GM12878 (cell line): ENCODE measurements at regions not wholly inside any gene's neighbourhood (a gene's known extent, or its start where the extent isn't known, plus 50 kb on each side); places are given as distances from the start of the nearest gene placed in this dataset.

ENCODE experiments used
- KAT2A ChIP-seq: conservative IDR thresholded peaks from 2 replicates; pipeline ENCODE4 v1.6.1; 2011; ENCODE audit warnings: low read depth, low read length; ENCODE audit not compliant: control insufficient read depth
- MEF2B ChIP-seq: fragments of 450-650 bp; IDR thresholded peaks from 2 replicates; pipeline ENCODE4 v1.6.1; 2018; ENCODE audit warnings: mild to moderate bottlenecking, moderate library complexity; ENCODE audit not compliant: partially characterized antibody, poor library complexity, severe bottlenecking
- PML ChIP-seq: IDR thresholded peaks from 2 replicates; pipeline ENCODE4 v1.6.1; 2012; ENCODE audit warnings: low read length, inconsistent platforms
- RB1 ChIP-seq: fragments of 450-650 bp; formaldehyde crosslinking; IDR thresholded peaks from 2 replicates; pipeline ENCODE4 v1.6.1; 2017; ENCODE audit warnings: mild to moderate bottlenecking, borderline replicate concordance
- REST ChIP-seq: IDR thresholded peaks from 2 replicates; pipeline ENCODE4 v1.6.1; 2012; ENCODE audit warnings: mild to moderate bottlenecking, low read depth, low read length
- STAT1 ChIP-seq: fragments of 450-650 bp; conservative IDR thresholded peaks from 2 replicates; pipeline ENCODE4 v1.6.1; 2014; ENCODE audit warnings: antibody characterized with exemption, mild to moderate bottlenecking
- TF ChIP-seq, protein P1 (sequence below), 3 experiments: IDR thresholded peaks in 2 of 3; conservative IDR thresholded peaks in 1 of 3; 2 replicates each; pipeline ENCODE4 v1.5.1; 2011; ENCODE audit warnings: low read depth in 3 of 3, low read length in 3 of 3, mild to moderate bottlenecking in 3 of 3, control low read depth in 2 of 3, moderate library complexity in 2 of 3, inconsistent platforms in 1 of 3, mixed read lengths in 1 of 3; ENCODE audit not compliant: control insufficient read depth in 2 of 3, insufficient read depth in 1 of 3; ENCODE audit errors: extremely low read depth in 1 of 3
- TF ChIP-seq, protein P2 (sequence below): IDR thresholded peaks from 2 replicates; pipeline ENCODE4 v1.6.1; 2012; ENCODE audit warnings: low read depth, low read length, improper control_type of control experiment

DNA sequence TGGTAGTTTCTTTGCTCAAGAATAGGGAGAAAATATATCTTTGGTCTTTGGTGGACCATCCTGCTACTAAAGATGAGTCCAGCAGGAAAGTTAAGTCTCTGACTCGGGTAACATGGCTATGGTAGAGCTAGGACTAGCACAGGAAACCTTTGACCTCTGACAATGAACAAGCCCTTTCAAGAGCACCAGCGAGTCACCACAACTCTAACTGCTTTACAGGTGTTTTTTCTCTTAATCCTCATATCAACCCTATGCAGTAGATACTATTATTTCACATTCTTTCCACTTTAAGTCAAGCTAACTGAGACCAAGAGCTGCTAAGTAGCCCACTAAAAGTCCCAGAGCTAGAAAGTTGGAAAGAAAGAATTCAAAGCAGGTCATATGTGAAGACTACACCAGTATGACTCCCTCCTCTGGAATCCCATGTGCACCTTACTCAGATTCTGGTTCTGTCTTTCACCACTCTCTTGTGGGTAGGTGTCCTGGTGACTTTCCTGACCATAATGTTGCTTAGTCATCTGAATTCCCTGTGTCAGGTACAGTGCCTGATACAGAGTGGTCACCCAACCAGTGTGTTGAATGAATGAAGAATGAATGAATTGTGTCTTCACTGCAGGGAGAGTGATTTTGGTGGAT, 53.8 kb upstream of the ME3 start (continued):
- TF ChIP-seq REST (no peak), RB1 (no peak), MEF2B (no peak), STAT1 (no peak), KAT2A (no peak), PML (no peak)
- TF ChIP-seq, protein P1, sequence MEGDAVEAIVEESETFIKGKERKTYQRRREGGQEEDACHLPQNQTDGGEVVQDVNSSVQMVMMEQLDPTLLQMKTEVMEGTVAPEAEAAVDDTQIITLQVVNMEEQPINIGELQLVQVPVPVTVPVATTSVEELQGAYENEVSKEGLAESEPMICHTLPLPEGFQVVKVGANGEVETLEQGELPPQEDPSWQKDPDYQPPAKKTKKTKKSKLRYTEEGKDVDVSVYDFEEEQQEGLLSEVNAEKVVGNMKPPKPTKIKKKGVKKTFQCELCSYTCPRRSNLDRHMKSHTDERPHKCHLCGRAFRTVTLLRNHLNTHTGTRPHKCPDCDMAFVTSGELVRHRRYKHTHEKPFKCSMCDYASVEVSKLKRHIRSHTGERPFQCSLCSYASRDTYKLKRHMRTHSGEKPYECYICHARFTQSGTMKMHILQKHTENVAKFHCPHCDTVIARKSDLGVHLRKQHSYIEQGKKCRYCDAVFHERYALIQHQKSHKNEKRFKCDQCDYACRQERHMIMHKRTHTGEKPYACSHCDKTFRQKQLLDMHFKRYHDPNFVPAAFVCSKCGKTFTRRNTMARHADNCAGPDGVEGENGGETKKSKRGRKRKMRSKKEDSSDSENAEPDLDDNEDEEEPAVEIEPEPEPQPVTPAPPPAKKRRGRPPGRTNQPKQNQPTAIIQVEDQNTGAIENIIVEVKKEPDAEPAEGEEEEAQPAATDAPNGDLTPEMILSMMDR (IDR thresholded peaks at IDR 0.05 in 2 of 3, conservative IDR thresholded peaks at IDR 0.05 in 1 of 3; ENCODE audit: control insufficient read depth in 2 of 3, extremely low read depth in 1 of 3, insufficient read depth in 1 of 3, low read depth in 3 of 3, low read length in 3 of 3), result no peak
- TF ChIP-seq, protein P2, sequence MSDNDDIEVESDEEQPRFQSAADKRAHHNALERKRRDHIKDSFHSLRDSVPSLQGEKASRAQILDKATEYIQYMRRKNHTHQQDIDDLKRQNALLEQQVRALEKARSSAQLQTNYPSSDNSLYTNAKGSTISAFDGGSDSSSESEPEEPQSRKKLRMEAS, result no peak
